Ascending aorta (tissue), 2 donors: ENCODE measurements at regions not wholly inside any gene's neighbourhood (a gene's known extent, or its start where the extent isn't known, plus 50 kb on each side); places are given as distances from the start of the nearest gene placed in this dataset.

ENCODE experiments used
- DNase-seq, 2 donors: peaks; one replicate each; pipeline ENCODE4 v3.0.0-alpha.2; 2019; ENCODE audit warnings: low spot score in 2 of 2
- H3K27ac ChIP-seq, 2 donors: fragments of 200-600 bp; sonication (generic); one replicate each; pipeline ENCODE4 v1.5.1; 2016 to 2017; ENCODE audit warnings: mild to moderate bottlenecking in 1 of 2
- H3K27me3 ChIP-seq: fragments of 200-600 bp; sonication (generic); one replicate; pipeline ENCODE4 v1.5.1; 2017
- H3K36me3 ChIP-seq, 2 donors: fragments of 200-600 bp; sonication (generic); one replicate each; pipeline ENCODE4 v1.5.1; 2016
- H3K4me1 ChIP-seq, 2 donors: fragments of 200-600 bp; sonication (generic); one replicate each; pipeline ENCODE4 v1.5.1; 2016 to 2017; ENCODE audit warnings: mild to moderate bottlenecking in 1 of 2
- H3K4me3 ChIP-seq, 2 donors: fragments of 200-600 bp; sonication (generic); one replicate each; pipeline ENCODE4 v1.5.1; 2016 to 2017; ENCODE audit warnings: mild to moderate bottlenecking in 1 of 2
- H3K9me3 ChIP-seq, 2 donors: fragments of 200-600 bp; sonication (generic); one replicate each; pipeline ENCODE4 v1.5.1; 2016
- CTCF ChIP-seq, 3 experiments: fragments of 200-600 bp in 2 of 3; fragments of 450-650 bp in 1 of 3; sonication (generic) in 2 of 3; IDR thresholded peaks; one replicate each; pipeline ENCODE4 v1.5.1; 2016 to 2019; ENCODE audit warnings: antibody characterized with exemption in 3 of 3, mild to moderate bottlenecking in 1 of 3, moderate library complexity in 1 of 3
- intact Hi-C: fragments of 100-400 bp; cut with DNase I; formaldehyde crosslinking; loops from one replicate; pipeline ENCODE4 v1.15.1; 2023

GRCh38 chr2:8197101-8197500 lies 484.8 kb upstream of the ID2 start:
- H3K27ac ChIP-seq = no peak overlapping the region
- no peaks in the 10 kb centered on the region for H3K27me3 ChIP-seq
- H3K9me3 ChIP-seq = no peaks in the 10 kb centered on the region
- H3K4me3 ChIP-seq = no peak overlapping the region
- H3K36me3 ChIP-seq = no peaks in the 10 kb centered on the region
- H3K4me1 ChIP-seq = no peaks in the 10 kb centered on the region
- TF ChIP-seq CTCF (IDR thresholded peaks at IDR 0.05) = no peak
- intact Hi-C loops = no loop called here
- no peak for DNase-seq

DNA sequence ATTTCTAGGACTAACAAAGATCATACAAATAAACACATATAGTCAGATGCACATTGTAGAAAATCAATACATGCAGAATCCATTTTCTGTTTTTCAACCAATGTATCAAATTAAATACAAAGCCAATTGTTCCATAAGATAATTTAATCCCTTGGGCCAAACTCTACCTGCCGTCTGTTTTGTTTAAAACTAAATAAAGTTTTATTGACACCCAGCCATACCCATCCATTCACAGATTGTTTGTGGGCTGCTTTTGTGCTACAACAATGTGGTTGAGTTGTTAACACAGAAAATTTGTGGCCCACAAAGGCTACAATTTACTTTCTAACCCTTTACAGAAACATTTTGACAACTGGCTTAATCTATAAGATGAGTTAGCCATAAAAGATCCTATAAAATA lies 484.0 kb upstream of the ID2 start:
- intact Hi-C loops = no loop called here
- TF ChIP-seq CTCF (IDR thresholded peaks at IDR 0.05) = no peak
- Histone ChIP-seq H3K4me1 (no peaks in the 10 kb centered on the region), H3K27ac (no peak overlapping the region), H3K4me3 (no peak overlapping the region), H3K36me3 (no peaks in the 10 kb centered on the region), H3K27me3 (no peaks in the 10 kb centered on the region), H3K9me3 (no peaks in the 10 kb centered on the region)
- no peak for DNase-seq

- TF ChIP-seq CTCF (IDR thresholded peaks at IDR 0.05) = no peak
- Histone ChIP-seq H3K27me3 (no peaks in the 10 kb centered on the region), H3K4me1 (no peaks in the 10 kb centered on the region), H3K4me3 (no peak overlapping the region), H3K9me3 (no peaks in the 10 kb centered on the region), H3K27ac (no peak overlapping the region), H3K36me3 (no peaks in the 10 kb centered on the region)
- no peak for DNase-seq
- intact Hi-C loops = no loop called here
Observed at GRCh38 chr2:8198766-8199382, 483.0 kb upstream of the ID2 start.

- Histone ChIP-seq H3K4me3 (no peak overlapping the region), H3K36me3 (no peaks in the 10 kb centered on the region), H3K27me3 (no peaks in the 10 kb centered on the region), H3K4me1 (no peaks in the 10 kb centered on the region), H3K9me3 (peaks cover 0 to 5% of the 10 kb centered on the region in 2 donors), H3K27ac (no peak overlapping the region)
- intact Hi-C loops = no loop called here
- no peak for DNase-seq
- no peak for TF ChIP-seq CTCF (IDR thresholded peaks at IDR 0.05)
Observed at GRCh38 chr2:8202132-8202531, 479.7 kb upstream of the ID2 start.

GRCh38 chr2:8203364-8203763 lies 478.5 kb upstream of the ID2 start:
- TF ChIP-seq CTCF (IDR thresholded peaks at IDR 0.05) = no peak
- Histone ChIP-seq H3K36me3 (no peaks in the 10 kb centered on the region), H3K4me3 (no peak overlapping the region), H3K4me1 (no peaks in the 10 kb centered on the region), H3K27me3 (no peaks in the 10 kb centered on the region), H3K9me3 (peaks cover 0 to 14% of the 10 kb centered on the region in 2 donors), H3K27ac (no peak overlapping the region)
- intact Hi-C loops = no loop called here
- DNase-seq = no peak

DNA sequence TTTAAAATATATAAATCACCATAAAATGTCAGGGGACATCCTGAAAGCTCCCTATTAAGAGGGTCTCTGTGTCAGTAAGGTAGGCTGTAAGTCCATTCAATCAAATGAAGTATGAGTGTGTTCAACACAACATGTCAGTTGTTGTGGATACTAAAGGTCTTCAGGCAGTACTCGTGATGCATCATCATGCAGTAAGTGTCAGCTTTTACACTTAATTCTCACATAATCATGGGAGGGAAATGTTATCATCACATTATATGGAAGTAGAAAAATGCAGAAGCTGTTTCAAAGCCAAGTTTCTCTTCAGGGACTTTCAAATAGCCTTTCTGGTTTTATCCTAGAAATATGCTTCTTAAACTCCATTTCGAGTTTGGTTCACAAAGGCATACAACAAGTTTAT lies 477.1 kb upstream of the ID2 start:
- Histone ChIP-seq H3K27me3 (no peaks in the 10 kb centered on the region), H3K36me3 (no peaks in the 10 kb centered on the region), H3K4me3 (no peak overlapping the region), H3K27ac (no peak overlapping the region), H3K9me3 (peaks cover 0 to 21% of the 10 kb centered on the region in 2 donors), H3K4me1 (no peaks in the 10 kb centered on the region)
- intact Hi-C loops = no loop called here
- no peak for TF ChIP-seq CTCF (IDR thresholded peaks at IDR 0.05)
- no peak for DNase-seq
